GM23248 (cell line): ENCODE measurements at regions not wholly inside any gene's neighbourhood (a gene's known extent, or its start where the extent isn't known, plus 50 kb on each side); places are given as distances from the start of the nearest gene placed in this dataset.

ENCODE experiments used
- EZH2 ChIP-seq: fragments of 200-600 bp; sonication (generic); IDR thresholded peaks from 2 replicates; pipeline ENCODE4 v1.6.1; 2018; ENCODE audit warnings: antibody characterized with exemption, mild to moderate bottlenecking; ENCODE audit not compliant: insufficient read depth, poor library complexity, severe bottlenecking
- EZH2phosphoT487 ChIP-seq: fragments of 200-600 bp; sonication (generic); IDR thresholded peaks from 2 replicates; pipeline ENCODE4 v1.6.1; 2018; ENCODE audit warnings: antibody characterized with exemption, moderate library complexity, mild to moderate bottlenecking, low read depth; ENCODE audit not compliant: insufficient read depth

GRCh38 chr3:70728311-70728710 is 415.9 kb upstream of the MDFIC2 start:
- TF ChIP-seq EZH2 (no peak), EZH2phosphoT487 (no peak)
